OCI-LY3 (cell line): ENCODE measurements at regions not wholly inside any gene's neighbourhood (a gene's known extent, or its start where the extent isn't known, plus 50 kb on each side); places are given as distances from the start of the nearest gene placed in this dataset.
"Not testable (repeated sequence)": the region's sequence is repeated elsewhere in the genome, so short reads cannot be mapped to it uniquely, and the experiment has no call there.

Source experiments
- H2AFZ ChIP-seq: fragments of 200-600, 300-600 bp; shearing (Covaris generic); 2 replicates; pipeline ENCODE4 v1.6.0; 2014; ENCODE audit warnings: antibody characterized with exemption, low read depth, low read length
- H3K27ac ChIP-seq: fragments of 200-600, 300-600 bp; sonication (generic); 2 replicates; pipeline ENCODE4 v1.5.1; 2014; ENCODE audit warnings: mild to moderate bottlenecking, low read length, moderate library complexity, mixed read lengths
- H3K27me3 ChIP-seq: fragments of 200-600, 300-600 bp; sonication (generic); 2 replicates; pipeline ENCODE4 v1.6.1; 2014; ENCODE audit warnings: low read depth, low read length, mixed read lengths
- H3K36me3 ChIP-seq: fragments of 200-600, 300-600 bp; sonication (generic); replicated peaks from 2 replicates; pipeline ENCODE3; 2014; ENCODE audit warnings: low read depth, low read length, mixed read lengths
- H3K4me1 ChIP-seq: fragments of 300-600, 200-600 bp; sonication (generic); 2 replicates; pipeline ENCODE4 v1.6.1; 2014; ENCODE audit warnings: low read length, mixed read lengths
- H3K4me2 ChIP-seq: fragments of 200-600, 300-600 bp; sonication (generic); 2 replicates; pipeline ENCODE4 v1.6.1; 2014; ENCODE audit warnings: low read length, mixed read lengths
- H3K4me3 ChIP-seq: fragments of 300-600, 200-600 bp; sonication (generic); 2 replicates; pipeline ENCODE4 v1.5.1; 2014; ENCODE audit warnings: antibody characterized with exemption, mild to moderate bottlenecking, low read length, moderate library complexity
- H3K79me2 ChIP-seq: fragments of 300-600, 200-600 bp; shearing (Covaris generic); 2 replicates; pipeline ENCODE4 v1.6.1; 2014; ENCODE audit warnings: mild to moderate bottlenecking, low read length, mixed read lengths
- H3K9ac ChIP-seq: fragments of 300-600, 200-600 bp; shearing (Covaris generic); 2 replicates; pipeline ENCODE4 v1.6.0; 2014; ENCODE audit warnings: mild to moderate bottlenecking, low read length, moderate library complexity
- H3K9me3 ChIP-seq: fragments of 200-600, 300-600 bp; shearing (Covaris generic); 2 replicates; pipeline ENCODE4 v1.6.1; 2014; ENCODE audit warnings: low read length, mixed read lengths; ENCODE audit not compliant: insufficient read depth
- H4K20me1 ChIP-seq: fragments of 200-600, 300-600 bp; sonication (generic); 2 replicates; pipeline ENCODE4 v1.6.1; 2016; ENCODE audit warnings: low read length, mixed read lengths; ENCODE audit not compliant: insufficient read depth
- EZH2phosphoT487 ChIP-seq: fragments of 200-600 bp; shearing (Covaris generic); IDR thresholded peaks from 2 replicates; pipeline ENCODE4 v1.6.1; 2018; ENCODE audit warnings: antibody characterized with exemption, mixed run types, low read depth
- TF ChIP-seq, protein P1 (sequence below): fragments of 200-600, 300-600 bp; sonication (generic); IDR thresholded peaks from 2 replicates; pipeline ENCODE4 v1.5.1; 2014; ENCODE audit warnings: antibody characterized with exemption, low read length, low read depth

- H3K27me3 ChIP-seq, H3K4me1 ChIP-seq, H2AFZ ChIP-seq, H3K4me2 ChIP-seq, H3K36me3 ChIP-seq, H4K20me1 ChIP-seq, H3K4me3 ChIP-seq, H3K27ac ChIP-seq, H3K9me3 ChIP-seq, H3K79me2 ChIP-seq, H3K9ac ChIP-seq: not testable (repeated sequence)
These were observed 125.3 kb downstream of the GOLGA6L4 start for GRCh38 chr15:84360902-84361301.

DNA sequence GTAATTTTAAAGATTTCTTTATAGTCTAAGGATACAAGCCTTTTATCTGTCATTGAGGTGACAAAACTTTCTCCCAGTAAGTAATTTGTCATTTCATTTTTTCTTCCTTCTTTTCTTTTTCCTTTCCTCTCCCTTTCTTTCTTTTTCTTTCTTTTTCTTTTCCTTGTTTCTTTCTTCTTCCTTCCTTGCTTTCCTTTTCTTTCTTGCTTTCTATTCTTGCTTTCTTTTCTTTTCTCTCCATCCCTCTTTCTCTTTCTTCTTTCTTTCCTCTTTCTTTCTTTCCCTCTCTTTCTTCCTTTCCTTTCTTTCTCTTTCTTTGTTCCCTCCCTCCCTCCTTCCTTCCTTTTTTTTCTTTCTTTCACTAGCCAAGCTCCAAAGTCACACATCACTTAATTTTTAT, 148.8 kb downstream of the GOLGA6L4 start:
- not testable (repeated sequence) for H3K79me2 ChIP-seq, H3K4me2 ChIP-seq, H3K4me1 ChIP-seq, H3K9ac ChIP-seq, H2AFZ ChIP-seq, H3K4me3 ChIP-seq, H3K27me3 ChIP-seq, H3K9me3 ChIP-seq, H3K36me3 ChIP-seq, H3K27ac ChIP-seq, H4K20me1 ChIP-seq

DNA sequence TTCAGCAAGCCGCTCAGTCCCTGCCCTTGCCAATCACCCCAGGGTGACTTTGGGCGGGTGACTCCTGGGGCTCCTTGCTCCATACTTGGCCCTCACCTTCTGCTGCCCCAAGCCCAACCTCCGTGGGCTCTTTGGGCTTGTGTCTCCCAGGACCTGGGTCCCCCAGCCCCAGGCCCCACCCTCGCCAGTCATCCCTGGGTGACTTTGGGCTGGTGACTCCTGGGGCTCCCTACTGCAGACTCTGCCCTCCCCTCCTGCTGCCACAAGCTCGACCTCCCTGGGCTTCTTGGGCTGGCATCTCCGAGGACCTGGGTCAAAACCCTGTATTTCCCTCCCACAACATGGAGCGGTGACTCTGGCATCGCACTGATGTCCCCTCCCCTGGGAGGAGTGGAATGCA, 151.5 kb downstream of the GOLGA6L4 start:
- H2AFZ ChIP-seq: no peak overlapping the region
- no peaks in the 10 kb centered on the region for H3K36me3 ChIP-seq
- H3K4me2 ChIP-seq: no peak overlapping the region
- H3K79me2 ChIP-seq: no peaks in the 10 kb centered on the region
- H3K9me3 ChIP-seq: no peaks in the 10 kb centered on the region
- TF ChIP-seq EZH2phosphoT487: no peak
- TF ChIP-seq, protein P1, sequence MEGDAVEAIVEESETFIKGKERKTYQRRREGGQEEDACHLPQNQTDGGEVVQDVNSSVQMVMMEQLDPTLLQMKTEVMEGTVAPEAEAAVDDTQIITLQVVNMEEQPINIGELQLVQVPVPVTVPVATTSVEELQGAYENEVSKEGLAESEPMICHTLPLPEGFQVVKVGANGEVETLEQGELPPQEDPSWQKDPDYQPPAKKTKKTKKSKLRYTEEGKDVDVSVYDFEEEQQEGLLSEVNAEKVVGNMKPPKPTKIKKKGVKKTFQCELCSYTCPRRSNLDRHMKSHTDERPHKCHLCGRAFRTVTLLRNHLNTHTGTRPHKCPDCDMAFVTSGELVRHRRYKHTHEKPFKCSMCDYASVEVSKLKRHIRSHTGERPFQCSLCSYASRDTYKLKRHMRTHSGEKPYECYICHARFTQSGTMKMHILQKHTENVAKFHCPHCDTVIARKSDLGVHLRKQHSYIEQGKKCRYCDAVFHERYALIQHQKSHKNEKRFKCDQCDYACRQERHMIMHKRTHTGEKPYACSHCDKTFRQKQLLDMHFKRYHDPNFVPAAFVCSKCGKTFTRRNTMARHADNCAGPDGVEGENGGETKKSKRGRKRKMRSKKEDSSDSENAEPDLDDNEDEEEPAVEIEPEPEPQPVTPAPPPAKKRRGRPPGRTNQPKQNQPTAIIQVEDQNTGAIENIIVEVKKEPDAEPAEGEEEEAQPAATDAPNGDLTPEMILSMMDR: no peak
- H3K9ac ChIP-seq: no peak overlapping the region
- no peak overlapping the region for H3K27ac ChIP-seq
- H3K27me3 ChIP-seq: no peaks in the 10 kb centered on the region
- H4K20me1 ChIP-seq: no peaks in the 10 kb centered on the region
- H3K4me1 ChIP-seq: no peaks in the 10 kb centered on the region
- no peak overlapping the region for H3K4me3 ChIP-seq

GRCh38 chr15:84388201-84388600, 152.6 kb downstream of the GOLGA6L4 start:
- not testable (repeated sequence) for H4K20me1 ChIP-seq, H3K36me3 ChIP-seq, H2AFZ ChIP-seq, H3K9me3 ChIP-seq, H3K79me2 ChIP-seq, H3K4me1 ChIP-seq, H3K4me2 ChIP-seq, H3K27me3 ChIP-seq, H3K4me3 ChIP-seq, H3K9ac ChIP-seq, H3K27ac ChIP-seq

- not testable (repeated sequence) for H3K9me3 ChIP-seq, H3K9ac ChIP-seq, H3K4me2 ChIP-seq, H3K4me3 ChIP-seq, H3K4me1 ChIP-seq, H4K20me1 ChIP-seq, H3K27me3 ChIP-seq, H3K27ac ChIP-seq, H3K36me3 ChIP-seq, H3K79me2 ChIP-seq, H2AFZ ChIP-seq
These were observed 153.1 kb downstream of the GOLGA6L4 start for GRCh38 chr15:84388638-84389037.

DNA sequence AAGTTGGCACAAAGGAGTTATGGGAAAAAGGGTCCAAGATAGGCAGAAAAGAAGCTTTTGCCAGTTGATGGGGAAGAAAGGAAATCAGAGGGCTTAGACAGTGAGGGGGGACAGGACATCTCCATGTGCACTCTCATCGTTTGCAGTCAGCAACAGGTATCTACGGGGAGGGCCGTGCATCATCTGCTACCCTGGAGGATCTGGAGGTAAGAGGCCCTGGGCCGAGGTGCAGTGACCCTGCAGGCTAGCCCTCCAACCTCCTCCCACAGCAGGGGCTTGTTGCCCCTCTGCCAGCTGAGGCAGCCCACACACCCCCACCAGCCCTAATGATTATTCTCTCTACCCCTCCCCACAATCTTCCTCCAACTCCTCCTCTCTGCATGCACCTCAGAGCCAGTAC, 154.8 kb downstream of the GOLGA6L4 start:
- H3K36me3 ChIP-seq, H3K9ac ChIP-seq, H3K9me3 ChIP-seq, H3K4me3 ChIP-seq, H4K20me1 ChIP-seq, H3K27ac ChIP-seq, H3K4me2 ChIP-seq, H2AFZ ChIP-seq, H3K79me2 ChIP-seq, H3K27me3 ChIP-seq, H3K4me1 ChIP-seq: not testable (repeated sequence)
